NCI-H82 treated with DMSO at 0.1 percent for 48 hours (cell line): ENCODE measurements at regions not wholly inside any gene's neighbourhood (a gene's known extent, or its start where the extent isn't known, plus 50 kb on each side); places are given as distances from the start of the nearest gene placed in this dataset.
"Not testable (repeated sequence)": the region's sequence is repeated elsewhere in the genome, so short reads cannot be mapped to it uniquely, and the experiment has no call there.

ENCODE experiments used
- DNase-seq: peaks from one replicate; lab custom pipeline; 2025; ENCODE audit not compliant: unreplicated experiment; lab: John Stamatoyannopoulos, UW

DNA sequence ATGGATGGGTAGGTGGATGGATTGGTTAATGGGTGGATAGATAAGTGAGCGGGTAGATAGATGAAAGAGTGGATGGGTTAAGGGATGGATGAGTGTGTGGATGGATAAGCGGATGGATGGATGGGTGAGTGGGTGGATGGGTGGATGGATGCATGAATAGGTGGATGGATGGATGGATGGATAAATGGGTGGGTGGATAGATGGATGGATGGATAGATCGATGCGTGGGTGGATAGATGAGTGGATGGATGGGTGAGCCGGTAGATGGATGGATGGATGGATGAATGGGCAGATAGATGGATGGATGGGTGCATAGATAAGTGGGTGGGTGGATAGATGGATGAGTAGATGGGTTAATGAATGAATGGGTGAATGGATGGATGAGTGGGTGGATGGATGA is 90.9 kb downstream of the CPZ start:
- no peak for DNase-seq

DNA sequence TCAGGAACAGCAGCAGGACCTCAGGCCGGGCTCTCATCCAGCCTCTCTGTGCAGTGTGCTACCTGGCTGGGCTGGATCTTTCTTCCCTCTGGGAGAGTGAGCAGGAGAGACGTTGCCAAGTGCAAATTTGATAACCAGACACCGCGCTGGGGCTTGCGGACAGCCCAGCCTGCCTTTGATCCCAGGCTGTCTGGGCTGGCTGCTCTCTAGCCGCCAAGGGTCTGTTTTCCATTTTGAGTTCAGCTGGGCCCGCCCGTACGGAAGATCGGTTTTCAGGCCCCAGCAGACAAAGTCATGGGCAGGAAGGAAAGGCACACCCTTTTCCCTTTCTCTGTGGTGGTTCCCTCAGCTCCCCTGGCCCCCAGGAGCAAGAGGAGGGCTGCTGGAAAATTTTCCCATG is 90.2 kb downstream of the CPZ start:
- DNase-seq = no peak

DNA sequence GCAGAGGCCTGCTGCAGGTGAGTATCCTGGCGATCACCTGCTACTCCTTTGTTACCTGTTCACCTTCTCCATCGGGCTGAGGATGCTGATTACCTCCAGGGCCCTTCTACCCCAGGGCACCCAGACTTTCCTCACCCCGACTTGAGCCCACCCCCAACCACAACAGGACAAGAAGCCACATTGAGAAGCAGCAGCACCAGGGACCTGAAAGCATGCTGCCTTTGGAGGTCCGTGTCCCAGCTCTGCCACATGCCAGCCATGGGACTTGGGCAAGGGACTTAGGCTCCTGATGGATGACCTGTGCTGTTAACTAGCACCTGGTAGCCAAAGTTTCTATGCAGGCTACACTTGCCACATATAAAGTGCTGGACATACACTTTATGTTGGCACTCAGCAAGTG is 89.7 kb downstream of the CPZ start:
- DNase-seq = no peak

DNA sequence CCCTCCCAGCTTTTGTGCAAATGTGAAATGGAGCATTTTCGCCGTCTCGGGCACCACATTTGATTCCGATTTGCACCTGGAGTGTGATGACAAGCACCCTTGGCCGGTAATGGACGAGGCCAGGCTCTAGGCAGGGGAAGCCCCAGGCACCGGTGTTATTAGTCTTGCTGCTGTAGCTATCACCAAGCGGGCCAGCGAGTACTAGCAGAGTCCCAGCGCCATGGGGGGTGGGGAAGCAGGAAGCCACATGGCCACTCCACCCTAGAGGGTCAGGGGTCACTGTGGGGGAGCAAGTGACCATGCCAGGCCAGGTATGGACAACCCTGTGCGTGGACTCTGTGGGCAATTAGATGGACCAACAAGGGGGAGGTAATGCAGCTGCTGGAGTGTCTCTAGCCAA is 88.8 kb downstream of the CPZ start:
- DNase-seq = no peak

DNA sequence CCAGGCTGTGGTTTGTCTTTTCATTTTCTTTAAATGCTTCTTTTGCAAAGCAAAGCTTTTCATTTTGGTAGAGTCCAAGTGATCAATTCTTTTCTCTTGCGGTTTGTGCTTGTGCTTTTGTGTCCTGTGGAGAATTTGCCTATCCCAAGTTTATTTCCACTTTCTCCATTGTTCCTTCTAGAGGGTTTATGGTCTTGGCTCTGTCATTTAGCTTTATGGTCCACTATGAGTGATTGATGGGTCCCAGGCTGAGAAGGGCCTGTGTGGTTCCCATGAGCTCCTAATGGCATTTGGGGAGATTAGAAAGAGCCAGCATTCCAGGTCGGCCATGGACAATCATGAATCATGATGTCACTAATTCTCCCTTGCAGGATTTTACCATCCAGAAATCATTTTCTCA is 86.5 kb downstream of the CPZ start:
- no peak for DNase-seq

DNA sequence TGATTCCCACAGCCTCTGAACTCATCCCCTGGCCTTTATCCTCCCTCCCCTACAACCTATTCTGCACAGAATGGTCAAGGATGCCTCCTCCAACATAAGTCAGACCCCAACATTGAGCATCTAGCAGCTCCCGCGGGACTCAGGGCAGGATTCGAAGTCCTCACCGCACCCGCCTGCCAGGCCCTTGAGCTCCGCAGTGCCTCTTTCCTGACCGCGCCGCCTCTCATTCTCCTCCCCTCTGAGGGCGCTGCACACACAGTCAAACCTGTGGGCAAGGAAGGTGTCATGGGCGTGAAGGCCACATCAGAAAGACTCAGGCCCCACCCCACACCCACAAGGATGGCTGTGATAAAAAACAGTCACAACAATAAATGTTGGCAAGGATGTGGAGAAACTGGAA is 84.1 kb downstream of the CPZ start:
- DNase-seq = no peak

DNA sequence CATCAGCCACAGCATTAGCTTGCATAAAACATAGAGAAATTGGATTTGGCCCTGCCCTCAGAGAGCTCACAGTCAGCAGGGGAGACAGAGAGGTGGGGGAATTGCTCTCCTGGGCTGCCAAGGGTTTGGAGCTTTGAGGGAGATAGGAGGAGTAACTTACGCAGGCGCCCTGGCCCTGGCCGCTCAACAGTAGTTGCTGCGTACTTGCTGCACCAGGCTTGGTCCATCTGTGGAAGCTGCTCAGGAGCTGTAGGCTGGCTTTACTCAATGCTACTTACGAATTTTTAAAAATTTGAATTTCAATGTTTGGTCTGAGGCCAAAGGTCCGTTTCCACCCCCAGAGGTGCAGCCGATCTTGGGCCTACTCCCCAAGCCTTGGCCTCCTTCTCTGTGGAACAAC is 83.3 kb downstream of the CPZ start:
- DNase-seq = no peak

DNA sequence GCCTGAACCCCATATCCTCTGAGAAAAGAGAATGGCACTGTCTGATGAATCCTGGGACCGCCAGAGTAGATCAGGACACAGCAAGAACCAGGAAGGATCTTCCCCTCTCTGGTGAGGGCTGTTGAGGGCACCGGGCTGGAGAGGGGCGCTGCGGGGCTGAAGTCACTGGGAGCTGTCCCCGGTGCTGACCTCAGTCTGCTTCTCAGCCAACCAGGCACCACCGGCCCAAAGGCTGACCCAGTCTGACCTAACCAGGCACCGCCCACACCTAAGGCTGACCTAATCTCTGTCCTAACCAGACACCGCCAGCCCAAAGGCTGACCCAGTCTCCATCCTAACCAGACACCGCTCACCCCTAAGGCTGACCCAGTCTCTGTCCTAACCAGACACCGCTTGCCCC is 82.8 kb downstream of the CPZ start:
- DNase-seq = no peak

DNA sequence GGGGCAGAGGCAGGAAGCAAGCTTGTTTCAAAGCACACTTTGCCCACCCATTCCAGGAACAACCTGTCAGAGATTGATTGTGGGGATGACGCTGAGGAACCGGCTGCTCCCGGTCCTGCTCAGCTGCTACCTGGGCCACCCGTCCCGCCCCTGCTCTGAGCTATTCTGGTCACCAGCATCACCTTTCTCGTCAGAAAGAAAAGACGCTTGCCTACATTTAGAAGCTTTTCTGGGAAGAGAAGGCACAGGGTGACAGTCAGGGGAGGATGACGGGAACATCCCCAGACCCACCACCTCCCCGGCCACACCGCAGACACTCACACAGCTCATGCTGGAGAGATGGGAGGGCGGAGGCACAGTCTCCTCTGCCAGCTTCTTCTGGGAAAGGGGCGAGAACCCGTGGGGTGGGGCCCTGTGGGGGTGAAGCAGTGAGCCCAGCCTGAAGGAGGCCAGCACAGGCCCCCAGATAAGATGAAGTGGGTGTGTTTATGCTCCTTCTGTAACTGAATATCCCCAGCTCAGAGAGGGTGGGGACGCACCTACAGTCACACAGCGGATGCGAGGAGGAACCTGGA is 81.8 kb downstream of the CPZ start:
- DNase-seq = no peak

DNA sequence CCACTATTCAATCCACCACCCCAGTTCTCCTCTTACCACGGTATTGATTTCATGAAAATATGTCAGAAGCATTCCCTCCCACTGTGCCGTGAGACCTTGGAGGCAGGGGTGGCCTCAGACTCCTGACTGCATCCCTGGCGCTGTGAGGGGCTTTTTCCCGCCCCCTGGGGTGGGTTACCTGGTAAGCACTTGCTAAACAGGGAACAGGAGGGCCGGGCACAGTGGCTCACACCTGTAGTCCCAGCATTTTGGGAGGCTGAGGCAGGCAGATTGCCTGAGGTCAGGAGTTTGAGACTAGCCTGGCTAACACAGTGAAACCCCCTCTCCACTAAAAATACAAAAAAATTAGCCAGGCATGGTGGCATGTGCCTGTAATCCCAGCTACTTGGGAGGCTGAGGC is 80.5 kb downstream of the CPZ start:
- DNase-seq = not testable (repeated sequence)

DNA sequence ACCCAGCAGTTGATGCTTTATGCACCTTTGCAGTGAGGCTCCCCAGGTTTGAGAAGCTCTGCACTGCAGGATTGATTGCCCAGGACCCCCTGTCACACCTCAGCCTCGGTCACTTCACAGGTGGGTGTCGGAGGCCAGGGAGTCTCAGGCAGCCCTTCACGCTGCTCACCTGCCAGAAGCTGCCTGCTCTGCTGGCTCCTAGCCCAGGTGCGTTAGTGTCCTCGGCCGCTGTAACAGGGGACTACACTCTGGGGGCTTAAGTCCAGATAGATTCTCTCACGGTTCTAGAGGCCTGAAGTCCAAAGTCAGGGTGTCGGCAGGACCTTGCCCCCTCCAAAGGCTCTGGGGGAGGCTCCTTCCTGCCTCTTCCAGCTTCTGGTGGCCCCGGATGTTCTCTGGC is 79.9 kb downstream of the CPZ start:
- no peak for DNase-seq

DNA sequence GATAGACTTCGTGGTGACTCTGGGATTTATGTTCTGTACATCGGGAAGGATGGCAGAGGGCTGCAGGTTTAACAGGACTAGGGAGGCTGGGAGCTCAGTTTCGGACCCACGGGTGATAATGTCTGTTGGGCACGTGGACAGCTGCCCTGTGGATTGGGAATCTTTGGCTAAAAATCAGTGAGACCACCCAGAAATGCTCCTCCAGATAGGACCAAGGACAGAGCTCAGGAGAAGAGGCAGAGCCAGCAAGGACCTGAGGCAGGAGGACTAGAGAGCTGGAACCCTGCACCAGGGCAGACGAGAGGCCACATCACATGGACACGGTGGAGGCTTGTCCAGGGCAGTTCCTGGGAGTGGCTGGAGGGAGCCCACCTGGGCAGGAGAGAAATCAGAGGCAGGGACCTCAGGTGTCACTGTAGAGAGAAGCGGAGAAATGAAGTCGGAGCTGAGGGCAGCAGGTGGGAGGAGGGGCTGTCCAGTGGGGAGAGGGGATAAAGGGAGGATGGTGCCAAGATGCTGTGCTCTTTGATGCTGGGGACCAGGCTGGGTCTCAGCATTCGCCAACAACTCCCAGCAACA is 79.2 kb downstream of the CPZ start:
- no peak for DNase-seq
